NCI-H2196 treated with DMSO at 0.1 percent for 48 hours (cell line): ENCODE measurements at regions not wholly inside any gene's neighbourhood (a gene's known extent, or its start where the extent isn't known, plus 50 kb on each side); places are given as distances from the start of the nearest gene placed in this dataset.
"Not testable (repeated sequence)": the region's sequence is repeated elsewhere in the genome, so short reads cannot be mapped to it uniquely, and the experiment has no call there.

ENCODE experiments used
- DNase-seq: peaks from one replicate; lab custom pipeline; 2025; ENCODE audit not compliant: unreplicated experiment; lab: John Stamatoyannopoulos, UW

DNA sequence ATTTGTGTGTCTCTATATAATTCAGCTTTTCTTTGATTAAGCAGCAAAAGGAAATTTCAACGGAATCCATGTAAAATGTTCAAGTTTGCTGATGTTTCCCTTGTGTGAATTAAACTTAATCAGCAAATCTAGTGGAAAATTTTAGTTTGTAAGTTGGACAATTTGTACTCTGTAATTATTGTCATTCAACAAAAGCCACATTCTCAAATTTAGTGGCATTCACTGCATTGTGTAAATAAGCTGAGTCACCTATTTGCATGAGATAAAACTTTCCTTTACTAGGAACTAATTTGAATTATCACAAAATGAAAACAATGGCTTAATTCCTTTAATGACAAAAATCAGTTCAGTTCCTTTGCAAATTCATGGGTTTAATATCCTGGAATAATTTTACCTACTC lies 784.2 kb upstream of the CCDC179 start:
- no peak for DNase-seq

GRCh38 chr11:23652336-23652735 lies 792.1 kb upstream of the CCDC179 start:
- DNase-seq: not testable (repeated sequence)

GRCh38 chr11:23653071-23653675 lies 792.9 kb upstream of the CCDC179 start:
- DNase-seq: no peak

GRCh38 chr11:23668324-23668723 lies 808.0 kb upstream of the CCDC179 start:
- no peak for DNase-seq

GRCh38 chr11:23673366-23673765 lies 813.1 kb upstream of the CCDC179 start:
- no peak for DNase-seq

DNA sequence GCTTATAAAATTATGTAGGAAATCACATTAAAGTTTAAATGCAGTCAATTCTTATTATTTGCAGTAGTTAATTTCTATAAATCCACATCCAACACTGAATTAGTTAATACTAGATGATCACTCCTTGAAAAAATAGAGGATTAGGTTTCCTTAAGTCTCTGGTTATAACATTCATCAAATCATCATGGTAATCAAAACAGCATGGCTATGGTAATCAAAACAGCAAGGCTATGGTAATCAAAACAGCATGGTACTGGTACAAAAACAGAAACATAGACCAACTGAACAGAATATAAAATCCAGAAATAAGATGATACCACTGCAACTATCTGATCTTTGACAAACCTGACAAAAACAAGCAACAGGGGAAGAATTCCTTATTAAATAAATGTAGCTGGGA lies 814.6 kb upstream of the CCDC179 start:
- no peak for DNase-seq

DNA sequence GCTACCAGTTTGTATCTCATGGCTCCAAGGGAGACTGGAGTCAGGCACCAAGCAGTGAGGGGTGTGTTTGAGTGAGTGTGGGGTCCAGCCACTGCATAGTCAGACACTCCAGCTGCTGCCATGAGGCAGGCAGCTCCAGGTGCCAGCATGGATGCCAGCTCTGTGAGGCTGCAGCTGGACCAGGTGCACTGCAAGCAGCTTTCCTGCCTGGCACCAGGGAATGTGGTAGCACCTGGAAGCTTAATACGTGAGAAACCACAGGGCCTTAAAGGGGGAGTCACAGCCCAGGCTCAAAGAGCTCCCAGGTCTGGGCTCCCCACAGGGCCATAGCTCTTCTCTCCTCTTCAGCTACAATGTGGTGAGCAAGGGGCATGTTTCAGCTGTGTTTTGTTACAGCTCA lies 817.8 kb upstream of the LUZP2 start:
- no peak for DNase-seq

- DNase-seq: no peak
Observed at GRCh38 chr11:23679981-23680380, 816.9 kb upstream of the LUZP2 start.

GRCh38 chr11:23680488-23681230 lies 816.2 kb upstream of the LUZP2 start:
- DNase-seq: no peak

DNA sequence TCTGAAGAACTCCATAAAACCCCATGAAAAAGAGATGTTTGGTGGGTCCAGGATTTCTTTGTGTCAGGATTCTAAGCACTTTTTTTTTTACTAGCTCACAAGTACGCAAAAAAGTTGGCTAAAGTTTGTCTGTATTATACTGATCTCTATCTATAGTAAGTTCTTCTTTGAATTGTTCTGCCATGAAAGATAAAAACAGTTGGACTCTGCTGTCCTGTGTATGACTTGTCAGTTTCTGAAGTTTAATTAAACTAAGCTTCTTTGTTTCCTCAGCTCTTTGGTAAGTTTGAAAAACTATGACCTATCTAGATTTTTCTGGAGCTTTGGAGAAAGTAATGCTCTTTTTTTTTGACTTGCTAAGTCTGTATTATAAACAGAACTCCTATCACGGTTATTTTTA lies 812.2 kb upstream of the LUZP2 start:
- no peak for DNase-seq

DNA sequence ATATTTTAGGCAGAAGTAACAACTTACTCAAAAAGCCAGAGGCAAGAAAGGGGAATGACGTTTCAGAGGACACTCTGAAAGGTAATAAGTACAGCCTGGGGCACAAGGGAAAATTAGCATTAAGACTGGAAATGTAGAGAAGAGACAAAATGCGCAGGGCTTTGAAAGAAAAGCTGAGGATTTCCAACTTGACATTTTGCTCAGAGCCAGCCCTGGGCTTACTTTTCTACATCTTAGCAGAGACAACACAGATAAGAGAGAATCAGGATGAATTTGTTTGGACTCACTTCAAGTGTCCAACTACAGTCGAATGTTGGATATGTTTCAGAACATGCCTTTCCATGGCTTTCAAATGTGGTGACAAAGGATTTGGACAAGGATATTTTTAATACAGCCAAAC lies 808.9 kb upstream of the LUZP2 start:
- DNase-seq: no peak

GRCh38 chr11:23688411-23688810 lies 808.4 kb upstream of the LUZP2 start:
- no peak for DNase-seq

DNA sequence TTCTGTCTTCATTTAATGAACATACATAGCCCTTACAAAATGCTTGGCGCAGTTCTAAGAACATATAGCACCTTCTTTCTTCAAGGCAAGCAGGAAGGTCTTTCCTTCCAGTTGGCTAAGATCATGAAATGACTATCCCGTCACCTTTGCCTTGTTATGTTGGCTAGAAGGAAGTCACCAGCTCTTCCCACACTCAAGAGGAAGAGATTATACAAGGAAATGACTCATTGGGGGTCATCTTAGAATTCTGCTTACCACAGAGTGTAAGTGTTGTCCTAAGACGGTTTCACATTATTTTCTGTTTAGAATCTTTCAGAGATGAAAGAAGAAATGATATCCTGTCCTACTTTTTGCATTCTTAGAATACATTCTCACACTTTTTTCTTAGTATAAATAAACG lies 808.0 kb upstream of the LUZP2 start:
- DNase-seq: no peak

GRCh38 chr11:23696688-23697415 lies 800.0 kb upstream of the LUZP2 start:
- DNase-seq: no peak

- no peak for DNase-seq
Observed at GRCh38 chr11:23704183-23704582, 792.7 kb upstream of the LUZP2 start.

DNA sequence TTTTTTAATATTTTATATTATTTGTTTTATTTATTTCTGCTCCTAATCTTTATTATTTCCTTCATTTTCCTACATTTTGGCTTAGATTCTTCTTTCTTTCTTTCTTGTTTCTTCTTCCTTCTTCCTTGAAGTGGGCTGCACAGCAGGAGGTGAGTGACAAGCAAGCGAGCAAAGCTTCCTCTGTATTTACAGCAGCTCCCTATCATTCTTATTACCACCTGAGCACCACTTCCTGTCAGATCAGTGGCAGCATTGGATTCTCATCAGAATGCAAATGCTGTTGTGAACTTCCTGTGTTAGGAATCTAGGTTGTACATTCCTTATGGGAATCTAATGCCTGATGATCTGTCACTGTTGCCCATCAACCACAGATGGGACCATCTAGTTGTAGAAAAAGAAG lies 784.9 kb upstream of the LUZP2 start:
- no peak for DNase-seq

GRCh38 chr11:23719016-23719415 lies 777.8 kb upstream of the LUZP2 start:
- DNase-seq: no peak

DNA sequence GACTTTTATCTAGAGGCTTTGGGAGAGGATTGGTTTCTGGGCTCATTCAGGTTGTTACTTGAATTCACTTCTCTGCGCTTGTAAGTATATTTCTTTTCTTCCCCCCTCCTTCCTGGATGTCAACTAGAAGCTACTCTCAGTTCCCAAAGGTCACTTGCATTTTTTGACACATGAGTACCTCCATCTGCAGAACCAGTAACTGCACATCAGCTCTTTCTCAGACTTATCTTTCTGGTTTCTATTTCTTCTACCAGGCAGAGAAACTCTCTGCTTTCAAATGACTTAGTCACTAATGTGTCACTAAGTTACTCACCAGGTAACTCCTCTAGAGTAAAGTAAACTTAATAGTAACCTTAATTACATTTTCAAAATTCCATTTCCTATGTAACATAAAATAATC lies 773.0 kb upstream of the LUZP2 start:
- DNase-seq: no peak

DNA sequence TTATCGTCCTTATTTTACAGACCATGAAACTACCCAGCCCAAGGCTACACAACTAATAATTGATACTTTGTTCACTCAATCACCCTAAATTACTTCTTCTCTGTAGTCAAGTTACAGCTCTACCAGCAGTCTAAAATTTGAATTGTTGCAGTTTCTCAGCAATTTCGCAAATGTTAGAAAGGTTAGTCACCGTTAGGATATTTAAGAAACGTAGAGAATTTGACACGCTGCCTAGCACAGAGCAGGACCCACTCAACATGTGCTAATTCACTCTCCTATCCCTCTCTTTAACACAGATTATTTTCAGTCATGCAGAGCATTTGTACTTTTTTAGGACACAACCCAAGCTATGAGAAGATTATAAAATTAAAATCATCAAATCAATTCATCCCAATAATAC lies 771.1 kb upstream of the LUZP2 start:
- no peak for DNase-seq

DNA sequence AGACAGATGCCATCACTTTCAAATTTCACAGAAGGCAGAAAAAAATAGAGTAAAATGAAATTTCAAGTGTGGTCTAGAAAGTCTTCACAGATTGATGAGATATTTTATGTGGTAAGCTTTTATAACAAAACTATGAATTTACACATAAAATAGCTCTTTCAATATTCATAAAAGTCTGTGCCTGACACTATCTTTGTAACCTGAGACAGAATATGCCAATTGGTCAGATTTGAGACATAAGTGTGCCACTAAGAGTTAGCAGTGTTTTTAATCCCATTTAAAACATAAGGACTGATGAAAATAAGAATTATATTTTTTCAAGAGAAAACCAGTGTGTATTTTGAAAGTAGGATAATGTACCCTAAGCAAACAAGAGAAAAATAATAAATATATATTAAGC lies 769.5 kb upstream of the LUZP2 start:
- DNase-seq: no peak

DNA sequence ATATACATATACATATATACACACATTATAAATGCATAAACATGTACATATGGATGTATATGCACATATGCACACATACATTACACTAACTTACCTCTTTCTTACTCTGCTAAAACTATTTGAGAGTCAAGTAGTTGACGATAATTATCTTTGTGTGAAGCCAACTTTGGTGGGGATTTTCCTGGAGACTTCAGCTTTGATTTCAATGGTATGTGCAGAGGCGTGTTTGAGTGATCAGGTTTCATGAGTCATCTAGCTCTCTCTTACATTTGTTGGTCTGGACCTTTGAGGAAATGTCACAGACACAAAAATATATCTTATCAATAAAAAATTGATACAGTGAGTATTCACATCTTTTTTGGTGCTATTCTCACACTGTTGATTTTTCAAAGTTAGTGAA lies 769.1 kb upstream of the LUZP2 start:
- DNase-seq: no peak

GRCh38 chr11:23729088-23729487 lies 767.8 kb upstream of the LUZP2 start:
- DNase-seq: no peak
